Endothelial cell of umbilical vein (primary cell): ENCODE measurements at regions not wholly inside any gene's neighbourhood (a gene's known extent, or its start where the extent isn't known, plus 50 kb on each side); places are given as distances from the start of the nearest gene placed in this dataset.

Source experiments
- BruUV-seq: library from RNA; stranded (reverse); fragments of 400-500 nt; replicated peaks from 2 replicates; lab custom pipeline; 2021; lab: Mats Ljungman, UMichigan
- CTCF ChIA-PET: fragments of 300-600, 350-600 bp; sonication (Branson Sonifier 250); formaldehyde crosslinking; loops from one replicate; lab custom pipeline; 2021; ENCODE audit warnings: antibody characterized with exemption, inconsistent platforms; lab: Charles Lee
- POLR2A ChIA-PET: fragments of 300-600, 350-600 bp; sonication (Branson Sonifier 250); formaldehyde crosslinking; loops from one replicate; lab custom pipeline; 2021; ENCODE audit warnings: antibody characterized with exemption, inconsistent platforms; lab: Charles Lee
- DNase-seq: peaks from one replicate; pipeline ENCODE4 v3.0.0-alpha.2; 2011; ENCODE audit warnings: low read depth, low spot score
- FAIRE-seq: peaks from 2 replicates; lab custom pipeline; 2011; peaks lifted over from hg19 to GRCh38; lab: Jason Lieb, UNC
- H2AFZ ChIP-seq: 2 replicates; pipeline ENCODE4 v1.6.0; 2012; ENCODE audit warnings: low read depth, low read length, control low read depth, inconsistent platforms
- H3K27ac ChIP-seq: 2 replicates; pipeline ENCODE4 v1.5.1; 2011; ENCODE audit warnings: low read depth, mild to moderate bottlenecking, control low read depth, low read length, moderate library complexity; ENCODE audit not compliant: insufficient read depth
- H3K27me3 ChIP-seq, 2 experiments: 2 replicates each; pipeline versions ENCODE4 v1.6.0 to v1.6.1; 2011; ENCODE audit warnings: low read length in 2 of 2, mixed read lengths in 1 of 2; ENCODE audit not compliant: control insufficient read depth in 2 of 2, insufficient read depth in 2 of 2
- H3K36me3 ChIP-seq, 2 experiments: 2 replicates in 1 of 2; 3 replicates in 1 of 2; pipeline ENCODE4 v1.5.1; 2011; ENCODE audit warnings: low read length in 2 of 2, mild to moderate bottlenecking in 1 of 2, moderate library complexity in 1 of 2; ENCODE audit not compliant: control insufficient read depth in 2 of 2, insufficient read depth in 2 of 2; ENCODE audit errors: extremely low read depth in 1 of 2
- H3K4me1 ChIP-seq: 3 replicates; pipeline ENCODE4 v1.5.1; 2011; ENCODE audit warnings: mild to moderate bottlenecking, low read length; ENCODE audit not compliant: control insufficient read depth, insufficient read depth; ENCODE audit errors: extremely low read depth
- H3K4me2 ChIP-seq: 2 replicates; pipeline ENCODE4 v1.6.1; 2011; ENCODE audit warnings: low read length, control low read depth, mixed read lengths; ENCODE audit not compliant: insufficient read depth
- H3K4me3 ChIP-seq, 3 experiments: fragments of 200-600 bp in 1 of 3; sonication (generic), shearing (Covaris generic) in 1 of 3; replicated peaks in 1 of 3; 2 replicates each; pipeline ENCODE4 v1.5.1; 2011 to 2016; ENCODE audit warnings: control low read depth in 3 of 3, low read length in 3 of 3, mild to moderate bottlenecking in 2 of 3, inconsistent platforms in 1 of 3, low read depth in 1 of 3, moderate library complexity in 1 of 3; ENCODE audit not compliant: insufficient read depth in 1 of 3
- H3K79me2 ChIP-seq: 2 replicates; pipeline ENCODE4 v1.6.0; 2012; ENCODE audit warnings: low read length, inconsistent platforms; ENCODE audit not compliant: control insufficient read depth, insufficient read depth
- H3K9ac ChIP-seq: replicated peaks from 2 replicates; pipeline ENCODE3; 2011; ENCODE audit warnings: low read length, control low read depth; ENCODE audit not compliant: insufficient read depth; ENCODE audit errors: extremely low read depth
- H3K9me1 ChIP-seq: replicated peaks from 3 replicates; pipeline ENCODE4 v1.6.0; 2011; ENCODE audit warnings: mild to moderate bottlenecking, low read length; ENCODE audit not compliant: control insufficient read depth, insufficient read depth; ENCODE audit errors: extremely low read depth
- H3K9me3 ChIP-seq: replicated peaks from 2 replicates; pipeline ENCODE4 v1.5.1; 2012; ENCODE audit warnings: low read length, inconsistent platforms; ENCODE audit not compliant: control insufficient read depth, insufficient read depth
- H4K20me1 ChIP-seq: replicated peaks from 2 replicates; pipeline ENCODE3; 2011; ENCODE audit warnings: mild to moderate bottlenecking, low read length; ENCODE audit not compliant: control insufficient read depth, insufficient read depth; ENCODE audit errors: extremely low read depth
- CTCF ChIP-seq, 2 donors: IDR thresholded peaks; 1 replicate in 1 of 2; 2 replicates in 1 of 2; pipeline ENCODE4 v1.5.1; 2011; ENCODE audit warnings: low read length in 2 of 2, mild to moderate bottlenecking in 2 of 2, moderate library complexity in 2 of 2, control low read depth in 1 of 2, inconsistent platforms in 1 of 2, low read depth in 1 of 2; ENCODE audit not compliant: insufficient read depth in 1 of 2; ENCODE audit errors: extremely low read depth in 1 of 2
- EZH2 ChIP-seq: IDR thresholded peaks from 2 replicates; pipeline ENCODE4 v1.6.1; 2012; ENCODE audit warnings: borderline replicate concordance, low read depth, mild to moderate bottlenecking, moderate library complexity, low read length, inconsistent platforms; ENCODE audit not compliant: severe bottlenecking
- FOS ChIP-seq: IDR thresholded peaks from 2 replicates; pipeline ENCODE4 v1.6.1; 2011; ENCODE audit warnings: mild to moderate bottlenecking, low read length, moderate library complexity, borderline replicate concordance; ENCODE audit not compliant: insufficient read depth
- GATA2 ChIP-seq: IDR thresholded peaks from 2 replicates; pipeline ENCODE4 v1.7.0; 2011; ENCODE audit warnings: low read depth, mild to moderate bottlenecking, moderate library complexity, mixed read lengths, low read length; ENCODE audit not compliant: insufficient read length, insufficient read depth
- JUN ChIP-seq: IDR thresholded peaks from 2 replicates; pipeline ENCODE4 v1.6.1; 2011; ENCODE audit warnings: borderline replicate concordance, low read depth; ENCODE audit not compliant: insufficient read length, insufficient read depth
- MAX ChIP-seq: IDR thresholded peaks from 2 replicates; pipeline ENCODE4 v1.6.1; 2011; ENCODE audit not compliant: insufficient read depth, insufficient read length
- MYC ChIP-seq: IDR thresholded peaks from one replicate; pipeline ENCODE4 v1.6.1; 2011; ENCODE audit warnings: mild to moderate bottlenecking, low read depth, low read length
- POLR2A ChIP-seq: IDR thresholded peaks from 2 replicates; pipeline ENCODE4 v1.6.1; 2012; ENCODE audit warnings: low read depth, mild to moderate bottlenecking, control low read depth, low read length
- POLR2AphosphoS5 ChIP-seq: IDR thresholded peaks from 2 replicates; pipeline ENCODE4 v1.6.1; 2012; ENCODE audit warnings: low read depth, mild to moderate bottlenecking, control low read depth, low read length, moderate library complexity; ENCODE audit not compliant: insufficient read depth
- dilution Hi-C: fragments of 300-500 bp; cut with MboI; formaldehyde crosslinking; loops from one replicate; pipeline ENCODE4 v1.15.0; 2019; ENCODE audit warnings: low sequenced_read_pairs; ENCODE audit not compliant: extremely low pct_ligation_motif_present
- intact Hi-C: fragments of 100-400 bp; cut with micrococcal nuclease; formaldehyde crosslinking; loops from one replicate; pipeline ENCODE4 v1.10.0; 2022

- FAIRE-seq, result no peak
- CTCF ChIA-PET, result no interaction called here
- Histone ChIP-seq H3K4me2 (no peak overlapping the region), H3K9me3 (no peaks in the 10 kb centered on the region), H3K36me3 (no peaks in the 10 kb centered on the region), H3K4me3 (no peak overlapping the region), H3K27ac (no peak overlapping the region), H3K9me1 (no peaks in the 10 kb centered on the region), H3K79me2 (no peaks in the 10 kb centered on the region), H3K9ac (no peak overlapping the region), H3K4me1 (no peaks in the 10 kb centered on the region), H3K27me3 (no peaks in the 10 kb centered on the region), H4K20me1 (no peaks in the 10 kb centered on the region), H2AFZ (no peak overlapping the region)
- TF ChIP-seq MAX (no peak), POLR2AphosphoS5 (no peak), FOS (no peak), EZH2 (no peak), JUN (no peak)
- POLR2A ChIA-PET, result no interaction called here
- DNase-seq, result no peak
- no TSS peak for BruUV-seq
- intact Hi-C loops, result no loop called here
- dilution Hi-C loops, result no loop called here
These were observed 65.8 kb downstream of the CHST2 start for GRCh38 chr3:143185401-143185800.

- Histone ChIP-seq H3K9me3 (no peaks in the 10 kb centered on the region), H3K4me3 (no peak overlapping the region), H3K27me3 (no peaks in the 10 kb centered on the region), H3K36me3 (no peaks in the 10 kb centered on the region), H3K4me1 (no peaks in the 10 kb centered on the region), H3K27ac (no peak overlapping the region), H3K4me2 (no peak overlapping the region), H3K79me2 (no peaks in the 10 kb centered on the region), H2AFZ (no peak overlapping the region), H3K9ac (no peak overlapping the region), H3K9me1 (no peaks in the 10 kb centered on the region), H4K20me1 (no peaks in the 10 kb centered on the region)
- dilution Hi-C loops (no loop called here), intact Hi-C loops (no loop called here)
- CTCF ChIA-PET, result interaction anchor here (0.9 to 1.5 kb wide), 2 partner anchors 19 to 87 kb away, joined by 3 to 4 read pairs; no protein-coding TSS in a partner anchor
- FAIRE-seq, result no peak
- DNase-seq, result no peak
- TF ChIP-seq EZH2 (no peak), FOS (no peak), MAX (no peak), POLR2A (no peak), MYC (no peak), POLR2AphosphoS5 (no peak), CTCF (IDR thresholded peaks at IDR 0.05; ENCODE audit: extremely low read depth in 1 of 2, insufficient read depth in 1 of 2, low read depth in 1 of 2, low read length in 2 of 2) (no peak), JUN (no peak), GATA2 (no peak)
- no TSS peak for BruUV-seq
- POLR2A ChIA-PET, result no interaction called here
These were observed 67.5 kb downstream of the CHST2 start for GRCh38 chr3:143187111-143187510.
